T-helper 2 cell (primary cell): ENCODE measurements at regions not wholly inside any gene's neighbourhood (a gene's known extent, or its start where the extent isn't known, plus 50 kb on each side); places are given as distances from the start of the nearest gene placed in this dataset.
"Not testable (repeated sequence)": the region's sequence is repeated elsewhere in the genome, so short reads cannot be mapped to it uniquely, and the experiment has no call there.

ENCODE experiments used
- DNase-seq, 5 experiments: peaks; one replicate each; pipeline versions ENCODE4 v3.0.0 to v3.0.0-alpha.2; 2012 to 2022

DNA sequence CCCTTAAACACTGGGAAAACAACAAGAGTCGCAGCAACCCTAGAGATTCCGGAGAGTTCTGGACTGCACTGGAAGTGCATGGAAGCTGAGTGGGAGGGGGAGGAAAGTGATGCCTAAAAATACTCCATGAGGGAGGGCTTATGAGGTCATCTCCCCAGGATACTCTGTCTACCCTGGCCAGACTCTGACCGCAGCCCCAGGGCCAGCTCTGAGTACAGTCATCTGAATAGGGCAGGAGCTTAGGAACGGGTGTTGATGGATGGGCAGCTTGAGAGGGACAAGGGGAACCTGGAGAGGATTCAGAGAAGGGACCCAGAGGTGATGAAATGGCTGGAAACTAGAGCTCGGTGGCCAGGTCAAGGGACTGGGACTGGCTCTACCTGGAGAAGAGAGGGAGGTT, 79.3 kb upstream of the IGFBP5 start:
- no peak for DNase-seq

DNA sequence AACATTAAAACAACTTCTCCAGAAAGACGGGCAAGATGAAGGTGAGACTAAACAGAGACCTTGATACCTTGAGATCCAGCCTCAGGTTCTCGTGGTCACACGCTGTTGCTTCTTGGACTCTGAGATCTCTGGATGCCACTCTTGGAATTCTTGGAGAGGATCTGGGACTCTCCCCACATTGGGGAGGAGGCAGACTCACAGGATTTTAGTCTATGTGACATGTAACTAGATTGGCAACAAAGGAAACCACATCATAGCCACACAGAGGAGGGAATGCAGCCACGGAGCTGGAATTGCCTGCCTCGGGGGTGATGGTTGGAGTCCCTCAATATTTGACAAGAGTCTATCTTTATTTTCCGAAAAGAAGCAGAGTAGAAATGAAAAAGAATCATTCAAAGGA, 78.8 kb upstream of the IGFBP5 start:
- DNase-seq = no peak

DNA sequence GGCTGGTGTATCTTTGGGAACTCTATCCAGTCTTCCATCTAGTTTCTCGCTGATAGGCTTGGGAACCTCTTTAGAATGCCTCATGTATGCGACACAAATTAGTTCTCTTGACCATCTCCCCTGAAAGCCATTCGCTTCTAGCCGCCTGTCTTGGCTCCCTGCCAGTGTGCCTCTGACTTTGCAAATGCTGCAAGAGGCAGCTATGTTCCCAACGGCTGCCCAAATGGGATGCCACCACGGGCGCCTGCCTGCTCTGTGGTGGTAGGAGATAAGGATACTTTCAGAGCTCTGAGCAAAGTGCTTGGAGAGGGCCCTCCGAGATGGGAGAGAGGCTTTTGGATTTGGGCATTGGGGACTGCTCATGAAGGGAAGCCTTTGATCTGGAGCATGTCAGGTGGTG, 77.7 kb upstream of the IGFBP5 start:
- no peak for DNase-seq

DNA sequence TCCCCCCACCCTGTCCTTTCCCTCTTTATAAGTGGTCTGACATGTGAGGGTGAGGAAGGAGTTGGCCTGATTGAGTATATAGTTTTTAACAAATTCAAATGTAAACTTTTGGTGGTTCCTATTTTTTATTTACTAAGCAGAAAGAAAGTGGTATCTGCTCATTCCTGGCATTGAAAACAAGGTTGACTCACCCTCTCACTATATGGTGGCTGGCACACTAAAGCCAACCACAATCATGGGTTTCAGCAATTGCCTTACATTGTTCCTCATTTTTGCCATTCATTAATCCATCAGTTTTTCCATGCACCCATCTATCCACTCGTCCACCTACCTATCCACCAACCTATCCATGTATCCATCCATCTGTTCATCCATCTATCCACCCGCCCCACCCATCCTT, 75.4 kb upstream of the IGFBP5 start:
- no peak for DNase-seq

DNA sequence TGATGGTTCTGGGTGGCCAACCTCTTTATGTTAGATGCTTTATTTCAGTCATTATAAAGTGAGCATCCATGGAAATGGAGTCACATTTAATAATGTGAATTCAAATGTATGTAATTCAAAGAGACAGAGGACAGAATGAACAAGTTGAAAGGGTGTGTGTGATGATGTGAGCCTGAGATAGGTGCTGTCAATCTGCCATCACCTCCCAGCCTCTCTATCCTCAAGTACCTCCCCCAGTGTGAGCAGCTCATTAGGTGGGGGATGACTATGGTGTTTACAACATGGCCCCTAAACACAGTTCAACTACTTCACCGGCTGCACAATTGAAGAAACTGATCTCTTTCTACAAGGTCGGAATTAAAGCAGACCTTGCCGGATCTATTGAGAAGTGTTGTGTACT, 74.7 kb upstream of the IGFBP5 start:
- DNase-seq = no peak

DNA sequence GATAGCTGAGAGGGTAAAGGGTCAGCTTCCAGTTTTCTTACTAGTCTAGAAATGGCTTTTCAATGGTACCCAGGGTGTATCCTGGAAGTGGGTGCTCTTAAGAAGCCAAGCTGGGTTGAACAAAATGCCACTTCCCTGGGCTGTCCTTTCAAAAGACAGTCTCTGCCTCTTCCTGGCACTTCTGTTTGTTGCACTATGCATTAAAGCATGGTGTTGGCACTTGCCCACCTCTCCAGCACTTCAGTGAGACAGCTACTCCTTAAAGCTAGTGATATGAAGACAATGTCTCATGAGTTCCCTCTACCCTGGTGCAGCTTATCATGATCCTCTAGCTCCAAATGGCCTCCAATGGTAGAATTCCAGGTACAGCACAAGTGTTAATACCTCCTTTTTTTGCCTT, 74.3 kb upstream of the IGFBP5 start:
- no peak for DNase-seq

DNA sequence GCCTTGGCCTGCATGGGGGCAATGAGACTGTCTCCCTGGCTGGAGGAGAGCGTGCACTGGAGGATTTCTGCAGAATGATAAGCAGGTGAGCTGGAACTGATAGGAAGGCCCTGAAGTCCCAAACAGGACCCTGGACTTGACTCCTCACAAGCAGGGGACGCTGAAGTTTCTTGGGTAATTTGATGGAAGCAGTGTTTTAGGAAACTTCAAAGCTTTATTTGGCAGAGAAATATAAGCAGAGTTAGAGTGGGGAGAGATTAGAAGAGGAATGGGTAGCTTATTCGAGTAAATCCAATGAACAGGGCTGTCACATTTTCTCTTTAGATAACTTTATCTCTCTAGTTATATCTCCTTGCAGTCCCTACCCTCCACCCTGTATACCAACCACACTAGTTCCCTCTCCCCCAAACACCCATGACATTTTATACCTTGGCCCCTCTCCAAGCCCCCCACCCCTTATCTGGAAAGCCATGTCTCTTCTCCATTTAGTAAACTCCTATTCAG, 73.6 kb upstream of the IGFBP5 start:
- DNase-seq = no peak

DNA sequence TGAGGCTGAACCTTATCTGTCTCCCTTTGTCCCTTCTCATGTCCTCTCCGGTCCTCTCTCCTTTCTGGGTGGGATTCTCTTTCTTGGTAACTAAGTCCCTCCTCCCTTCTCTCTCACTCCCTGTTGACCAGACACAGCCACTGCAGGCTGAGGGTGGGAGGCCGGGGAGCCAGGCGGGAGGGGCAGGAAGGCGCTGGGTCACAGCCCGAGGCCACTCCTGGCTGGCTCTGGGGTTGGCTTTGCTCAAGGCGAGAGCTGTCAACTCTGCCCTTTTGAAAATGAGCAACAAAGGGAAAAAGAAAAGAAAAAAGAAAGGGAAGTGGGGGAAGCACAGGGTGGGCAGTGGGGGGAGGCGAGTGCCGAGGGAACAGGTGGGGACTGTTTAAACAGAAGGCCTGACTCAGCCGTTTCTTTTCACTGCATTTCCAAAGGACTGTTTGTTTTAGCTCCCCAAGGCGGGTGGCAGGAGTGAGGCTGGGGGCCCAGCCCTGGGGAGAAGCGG, 70.5 kb upstream of the IGFBP5 start:
- DNase-seq = no peak

DNA sequence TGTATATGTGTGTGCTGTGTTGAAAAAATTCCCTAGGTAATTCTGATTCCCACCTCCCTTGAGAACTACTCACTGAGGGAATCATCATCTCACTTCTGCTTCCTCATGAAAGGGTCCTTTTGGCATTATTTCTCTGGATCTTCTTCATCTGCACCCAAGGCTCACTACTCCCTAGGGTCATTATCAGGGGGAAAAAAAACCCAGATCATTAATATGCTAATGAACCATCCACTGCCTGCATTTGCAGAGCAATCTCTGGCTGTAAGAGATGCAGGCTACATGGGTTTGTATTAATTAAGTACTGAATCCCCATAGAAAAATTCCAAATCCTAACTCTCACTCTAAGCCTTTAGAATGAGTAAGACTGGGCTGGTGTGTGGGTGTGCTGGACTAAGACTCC, 68.0 kb upstream of the IGFBP5 start:
- no peak for DNase-seq

DNA sequence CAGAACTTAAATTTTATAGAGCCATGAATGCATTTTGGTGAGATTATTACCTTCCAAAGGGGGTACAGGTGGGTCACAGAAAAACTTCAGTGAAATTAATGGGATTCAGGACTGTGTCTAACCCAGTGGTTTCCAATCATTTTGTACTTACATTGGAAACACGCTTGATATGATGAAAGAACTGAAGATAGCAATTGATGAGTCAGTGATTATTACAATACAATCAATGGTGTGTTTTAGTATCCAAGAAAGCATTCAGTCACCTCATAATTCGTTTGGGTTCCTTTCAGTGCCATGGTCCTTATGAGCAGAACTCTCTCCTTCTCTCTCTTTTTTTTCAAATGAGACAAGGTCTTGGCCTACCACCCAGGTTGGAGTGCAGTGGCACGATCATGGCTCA, 66.5 kb upstream of the IGFBP5 start:
- DNase-seq = no peak

DNA sequence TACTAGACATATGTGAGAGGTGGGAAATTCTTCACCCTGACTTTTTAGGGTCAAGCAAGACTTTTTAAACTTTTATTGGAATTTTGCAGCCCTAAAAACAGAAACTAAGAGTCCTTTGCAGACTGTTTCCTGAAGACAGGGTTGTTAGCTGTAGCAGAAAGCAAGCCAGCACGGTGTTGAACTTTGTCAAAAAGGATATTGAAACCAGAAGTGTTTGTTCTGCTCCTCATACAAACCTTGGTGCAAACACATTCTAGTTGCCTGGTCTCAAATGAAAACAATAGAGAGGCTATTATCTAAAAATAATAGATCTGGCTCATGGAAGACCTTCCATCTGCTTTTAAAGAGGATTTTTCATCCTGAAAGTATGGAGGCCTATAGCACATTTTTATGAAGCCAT, 65.8 kb upstream of the IGFBP5 start:
- DNase-seq = no peak

DNA sequence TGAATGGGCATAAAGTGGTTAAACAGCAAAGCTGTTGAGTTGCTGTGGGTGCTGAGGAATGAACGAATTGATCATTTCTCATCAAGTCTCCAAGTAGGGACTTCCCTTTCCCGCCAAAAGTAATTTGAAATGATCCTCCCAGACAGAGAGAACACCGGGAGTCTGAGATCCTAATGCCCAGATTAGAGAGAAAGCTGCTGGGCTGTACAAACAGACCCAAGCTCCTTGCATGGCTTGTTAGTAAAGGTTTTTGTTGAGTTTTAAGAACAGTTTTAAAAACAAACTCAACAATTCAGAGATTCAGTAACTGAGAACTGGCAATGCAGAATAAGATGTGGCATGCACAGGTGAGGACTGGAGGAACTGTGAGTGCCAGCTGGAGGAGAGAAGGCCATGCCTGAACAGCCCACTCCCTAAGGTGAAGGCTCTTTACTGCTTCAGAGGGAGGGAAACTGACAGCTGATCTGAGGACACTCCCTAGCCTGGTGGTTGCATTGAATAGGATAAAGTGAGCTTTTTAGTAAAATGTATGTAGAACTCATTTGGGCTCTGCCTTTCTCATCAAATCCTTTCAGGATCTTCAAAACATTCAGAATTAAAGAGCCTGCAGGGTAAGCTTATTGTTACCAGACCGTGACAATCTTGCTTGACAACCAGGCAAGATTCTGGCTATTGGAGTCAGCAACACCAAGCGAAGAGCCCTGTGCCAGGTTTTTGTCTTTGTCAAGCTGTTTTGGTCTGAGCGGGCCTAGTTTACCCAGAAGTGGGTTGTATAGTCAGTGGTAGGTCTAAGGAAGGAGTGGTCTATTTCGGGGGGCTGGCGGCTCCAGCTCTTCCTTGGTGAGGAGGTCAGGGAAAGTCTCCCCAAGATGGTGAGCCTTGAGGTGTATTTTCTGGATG, 63.2 kb upstream of the IGFBP5 start:
- DNase-seq = no peak

DNA sequence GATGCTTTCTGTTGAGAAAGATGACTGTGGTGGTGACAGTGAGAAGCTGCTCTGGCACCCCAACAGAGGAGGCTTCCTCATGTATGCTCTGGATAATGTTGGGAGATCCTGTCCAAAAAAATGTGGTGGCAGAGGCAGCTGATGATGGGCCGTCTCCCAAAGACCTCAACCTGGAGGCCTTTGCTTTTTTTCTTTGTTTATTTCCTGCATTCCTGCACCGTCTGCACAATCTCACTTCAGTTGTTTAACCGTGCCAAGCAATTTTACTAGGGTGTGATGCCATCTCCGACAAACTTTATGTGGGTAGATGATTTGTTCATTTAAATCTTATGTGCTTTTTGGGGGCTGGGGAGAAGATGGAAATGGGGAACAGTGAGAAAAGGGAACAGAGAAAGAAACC, 62.2 kb upstream of the IGFBP5 start:
- no peak for DNase-seq

DNA sequence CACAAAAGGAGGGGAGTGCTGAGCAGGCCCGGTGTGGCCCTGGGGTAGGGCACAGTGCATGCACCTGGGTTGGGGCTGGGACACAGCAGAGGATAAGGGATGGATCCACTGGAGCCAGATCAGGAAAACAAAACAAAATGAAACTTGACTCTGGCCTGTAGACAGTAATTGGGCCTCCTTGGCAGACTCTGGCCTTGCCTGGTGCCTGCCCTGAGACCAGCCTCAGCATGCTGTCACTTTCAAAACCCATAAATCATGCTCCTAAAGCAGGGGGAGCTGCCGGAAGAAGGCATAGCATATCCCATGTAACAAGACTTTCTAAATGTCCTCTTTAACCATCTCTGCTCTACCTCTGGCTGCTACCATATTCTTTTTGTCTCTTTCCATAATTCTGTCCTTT, 61.1 kb upstream of the IGFBP5 start:
- DNase-seq = no peak

DNA sequence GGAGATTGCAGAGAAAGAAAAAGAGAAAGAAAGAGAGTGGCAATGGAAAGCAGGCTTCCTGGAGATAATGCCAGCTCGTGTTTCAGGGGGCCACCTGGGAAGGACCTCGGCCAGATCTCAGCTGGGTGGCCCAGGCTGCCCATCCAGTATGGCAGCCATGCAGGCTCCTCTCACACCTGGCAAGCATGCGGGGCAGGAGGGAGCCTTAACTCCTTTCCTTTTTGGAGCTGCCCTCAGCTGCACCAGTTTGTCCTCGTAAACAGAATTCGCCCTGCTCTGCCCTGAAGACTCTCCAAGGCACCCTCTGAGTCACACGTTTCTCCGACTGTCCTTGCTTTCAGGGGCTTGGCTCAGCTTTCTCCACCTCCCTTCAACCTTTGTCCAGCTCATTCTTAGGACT, 59.5 kb upstream of the IGFBP5 start:
- no peak for DNase-seq

DNA sequence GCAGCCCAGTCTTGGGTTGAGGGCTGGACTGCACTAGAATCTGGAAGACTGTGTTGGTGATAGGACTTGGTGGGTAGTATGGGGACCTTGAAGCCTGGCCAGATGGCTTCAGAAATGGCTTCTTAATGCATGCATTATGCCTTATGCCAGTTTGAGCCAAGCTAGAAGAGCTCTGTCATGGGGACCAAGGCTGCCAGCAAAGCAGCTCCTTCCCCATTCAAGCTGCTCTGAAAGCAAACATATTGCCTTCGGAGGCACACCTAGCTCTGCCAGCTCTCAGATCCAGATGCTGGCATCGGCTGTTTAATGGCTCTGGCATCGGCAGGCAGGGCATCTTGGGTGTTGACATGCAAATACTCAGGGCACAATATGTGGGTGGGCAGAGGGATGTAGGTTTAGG, 59.0 kb upstream of the IGFBP5 start:
- no peak for DNase-seq

DNA sequence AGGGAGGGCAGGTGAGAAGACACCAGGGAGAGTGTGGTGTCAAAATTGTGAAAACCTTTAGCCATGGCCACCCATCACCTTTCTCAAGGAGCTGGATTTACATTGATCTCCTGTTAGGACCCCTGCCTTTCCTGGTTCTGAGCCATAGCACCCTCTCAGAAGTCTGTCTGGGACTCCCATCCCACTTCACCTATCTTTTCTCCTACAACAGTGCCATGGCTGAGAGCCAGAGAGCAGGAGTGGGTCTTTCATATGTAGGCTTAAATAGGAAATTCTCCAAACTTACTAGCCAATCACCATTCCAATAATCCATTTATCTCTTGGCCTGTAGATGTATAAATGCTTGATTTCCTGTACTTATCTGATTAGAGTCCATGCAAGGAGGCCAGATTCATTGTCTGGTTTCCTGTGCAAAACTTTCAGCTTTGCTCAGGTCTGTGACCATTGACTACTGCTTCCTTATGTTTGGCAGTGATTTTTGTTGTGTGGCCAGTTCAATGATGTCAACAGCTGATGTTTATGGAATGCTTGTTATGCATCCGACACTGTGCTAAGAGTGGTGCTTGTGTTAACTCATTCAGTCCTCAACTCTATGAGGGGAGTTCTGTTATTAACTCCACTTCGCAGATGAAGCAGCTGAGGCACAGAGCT, 57.6 kb upstream of the IGFBP5 start:
- DNase-seq = no peak

DNA sequence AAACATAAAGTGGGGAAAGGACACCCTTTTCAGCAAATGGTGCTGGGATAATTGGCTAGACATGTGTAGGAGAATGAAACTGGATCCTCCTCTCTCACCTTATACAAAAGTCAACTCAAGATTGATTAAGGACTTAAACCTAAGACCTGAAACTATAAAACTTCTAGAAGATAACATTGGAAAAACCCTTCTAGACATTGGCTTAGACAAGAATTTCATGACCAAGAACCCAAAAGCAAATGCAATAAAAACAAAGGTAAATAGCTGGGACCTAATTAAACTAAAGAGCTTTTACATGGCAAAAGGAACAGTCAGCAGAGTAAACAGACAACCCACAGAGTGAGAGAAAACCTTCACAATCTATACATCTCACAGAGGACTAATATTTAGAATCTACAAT, 55.4 kb upstream of the IGFBP5 start:
- not testable (repeated sequence) for DNase-seq

DNA sequence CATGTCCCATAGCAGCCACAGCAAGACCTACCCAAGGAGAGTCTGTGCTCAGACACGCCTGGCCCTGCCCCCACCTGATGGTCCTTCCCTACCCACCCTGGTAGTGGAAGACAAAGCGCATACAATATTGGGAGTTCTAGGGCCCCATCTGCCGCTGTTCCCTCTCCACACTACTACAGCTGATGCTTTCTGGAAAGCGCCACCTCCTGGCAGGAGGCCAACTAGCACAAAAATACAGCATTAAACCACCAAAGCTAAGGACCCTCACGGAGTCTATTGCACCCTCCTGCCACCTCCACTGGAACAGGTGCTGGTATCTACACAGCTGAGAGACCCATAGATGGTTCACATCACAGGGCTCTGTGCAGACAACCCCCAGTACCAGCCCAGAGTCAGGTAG, 50.9 kb upstream of the IGFBP5 start:
- not testable (repeated sequence) for DNase-seq

DNA sequence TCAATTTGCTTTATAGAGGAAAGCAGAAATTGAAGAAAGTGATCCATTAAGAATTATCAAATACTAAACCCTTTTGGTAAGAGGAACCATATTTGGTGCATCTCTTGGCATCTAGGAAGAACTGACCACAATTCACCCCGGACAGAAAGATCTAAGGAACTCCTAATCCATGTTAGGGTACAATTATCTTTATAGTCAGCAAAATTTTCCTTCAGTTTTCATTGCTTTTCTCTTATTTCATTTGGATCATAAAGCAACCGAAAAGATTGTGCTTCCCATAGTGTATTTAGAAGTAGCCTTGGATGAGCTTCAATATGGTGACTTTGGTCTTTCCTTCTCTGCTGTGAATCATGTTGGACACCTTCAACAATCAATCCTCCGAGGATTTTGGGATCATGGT, 50.1 kb upstream of the IGFBP5 start:
- DNase-seq = no peak
